ENCODE measurements at regions not wholly inside any gene's neighbourhood (a gene's known extent, or its start where the extent isn't known, plus 50 kb on each side); places are given as distances from the start of the nearest gene placed in this dataset.

GRCh38 chr1:232278925-232279324, 351.0 kb downstream of the SIPA1L2 start:
- DNase-seq (ENCODE audit: low spot score) = no peak

GRCh38 chr1:232276651-232277050, 353.3 kb downstream of the SIPA1L2 start:
- DNase-seq (ENCODE audit: low spot score) = no peak

GRCh38 chr1:232274999-232275710, 354.8 kb downstream of the SIPA1L2 start:
- DNase-seq (ENCODE audit: low spot score) = no peak

- no peak for DNase-seq (ENCODE audit: low spot score)
Measured at GRCh38 chr1:232274236-232274855, 355.6 kb downstream of the SIPA1L2 start.

DNA sequence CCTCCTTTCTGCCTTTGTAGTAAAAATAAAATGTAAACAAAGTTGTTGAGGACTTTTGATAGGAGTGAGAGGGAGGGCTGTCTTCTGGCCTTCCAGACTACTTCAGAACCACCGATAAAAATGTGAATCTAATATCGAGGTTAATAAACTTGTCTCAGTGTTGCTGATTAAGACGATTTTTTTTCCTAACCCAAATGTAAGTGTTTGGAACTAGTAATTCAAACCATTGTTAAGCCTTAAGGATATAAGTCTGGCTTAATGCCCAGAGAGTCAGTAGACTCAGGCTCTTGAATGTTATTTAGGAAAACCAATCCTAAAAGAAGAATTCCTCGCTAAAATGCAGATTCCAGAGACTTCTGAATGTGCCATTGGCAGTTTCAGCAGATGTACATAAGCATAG, 356.9 kb downstream of the SIPA1L2 start:
- no peak for DNase-seq (ENCODE audit: low spot score)

DNA sequence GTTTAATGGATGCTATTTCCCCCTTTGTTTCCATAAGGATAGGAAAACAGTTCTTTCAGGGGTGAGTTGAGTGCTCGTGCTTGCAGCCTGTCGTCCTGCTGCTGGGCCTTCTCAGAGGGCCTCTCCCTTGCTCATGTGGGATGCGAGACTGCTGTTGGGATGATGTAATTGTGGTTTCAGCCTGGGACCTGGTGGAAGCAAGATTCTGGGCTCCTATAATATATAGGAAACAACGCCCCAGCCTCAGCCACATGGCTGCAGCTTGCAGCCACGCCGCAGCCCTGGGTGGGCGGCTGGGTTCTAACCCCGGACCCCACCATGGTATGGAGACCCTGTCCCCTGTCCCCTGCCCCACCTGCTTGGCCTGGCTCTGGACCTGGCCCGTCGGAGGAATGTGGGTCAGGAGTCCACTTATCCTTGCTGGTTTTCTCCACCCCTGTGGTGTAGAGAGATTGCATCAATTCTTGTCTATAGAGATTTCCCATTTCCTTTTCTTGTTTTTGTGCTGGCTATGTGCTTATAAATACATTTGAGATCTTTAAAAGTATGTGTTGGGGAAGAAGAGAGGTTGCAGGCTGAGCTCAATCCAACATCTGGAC, 357.8 kb downstream of the SIPA1L2 start:
- no peak for DNase-seq (ENCODE audit: low spot score)

DNA sequence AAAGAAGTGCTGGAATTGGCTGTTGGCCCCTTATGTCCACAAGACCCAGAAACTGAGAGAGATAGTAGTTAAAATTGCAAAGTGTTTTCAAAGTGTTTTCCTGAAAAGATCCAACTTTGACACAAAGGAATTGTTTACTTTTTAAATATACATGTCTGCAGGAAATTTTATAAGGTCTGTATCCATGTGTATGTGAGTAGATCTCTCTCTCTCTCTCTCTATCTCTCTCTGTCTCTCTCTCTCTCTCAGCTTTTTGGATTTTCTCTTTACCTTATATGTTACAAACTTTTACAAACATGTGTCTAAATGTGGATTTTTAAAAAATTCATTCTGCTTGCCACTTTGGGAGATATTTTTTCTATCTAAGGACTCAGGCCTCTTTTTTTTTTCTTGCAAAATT, 358.6 kb downstream of the SIPA1L2 start:
- no peak for DNase-seq (ENCODE audit: low spot score)

- DNase-seq (ENCODE audit: low spot score) = no peak
Measured at GRCh38 chr1:232269988-232270387, 359.9 kb downstream of the SIPA1L2 start.

- no peak for DNase-seq (ENCODE audit: low spot score)
Measured at GRCh38 chr1:232267837-232268598, 361.9 kb downstream of the SIPA1L2 start.

DNA sequence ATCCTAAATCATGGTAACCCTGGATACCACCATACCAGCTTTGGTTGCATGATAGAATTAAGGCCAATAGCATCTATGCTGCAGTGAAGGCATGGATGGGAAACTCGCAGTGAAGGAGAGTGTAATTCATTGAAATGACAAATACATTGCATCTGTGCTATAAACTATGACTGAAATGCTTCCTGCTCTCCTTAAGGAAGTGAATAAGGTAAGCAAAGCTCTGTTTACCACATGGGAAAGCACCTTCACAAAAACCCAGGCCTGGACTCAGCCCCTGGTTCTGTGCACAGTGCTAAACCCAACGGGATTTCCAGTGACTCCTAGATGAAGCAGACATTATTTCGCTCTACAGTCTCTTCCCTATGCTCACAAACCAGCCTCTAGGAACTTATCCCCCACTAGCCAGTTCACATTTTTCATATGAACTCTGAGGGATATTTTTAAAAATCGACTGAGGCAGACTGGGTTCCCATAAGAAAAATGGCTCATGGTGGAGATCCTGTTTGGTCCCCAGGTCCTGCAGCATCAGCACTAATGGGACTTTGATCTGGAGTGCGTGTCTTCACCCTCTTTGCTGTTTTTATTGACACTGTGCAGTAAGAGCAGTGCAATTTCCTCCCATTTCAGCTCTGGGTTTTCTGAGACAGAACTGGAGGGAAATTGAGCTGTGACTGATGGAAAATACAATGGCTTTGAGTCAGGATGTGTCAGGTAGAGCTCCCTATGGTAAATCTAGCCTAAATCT, 362.7 kb downstream of the SIPA1L2 start:
- DNase-seq (ENCODE audit: low spot score) = no peak

DNA sequence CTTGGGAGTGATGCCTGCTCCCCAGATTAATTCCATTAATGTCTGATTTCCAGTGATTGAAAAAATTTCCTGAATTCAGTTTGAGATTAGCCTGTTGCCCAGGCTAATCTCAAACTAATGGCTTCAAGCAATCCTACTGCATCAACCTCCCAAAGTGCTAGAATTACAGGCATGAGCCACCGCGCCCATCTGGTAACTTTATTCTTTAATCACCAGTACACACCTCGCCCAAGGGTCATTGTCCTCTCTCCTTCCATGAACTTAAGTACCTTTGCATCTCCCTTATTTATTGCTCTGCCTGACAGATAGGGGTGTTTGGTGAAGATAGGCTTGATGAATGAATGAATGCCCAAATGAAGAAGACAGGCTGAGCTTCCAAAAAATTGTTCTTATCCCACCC, 366.5 kb downstream of the SIPA1L2 start:
- DNase-seq (ENCODE audit: low spot score) = no peak

DNA sequence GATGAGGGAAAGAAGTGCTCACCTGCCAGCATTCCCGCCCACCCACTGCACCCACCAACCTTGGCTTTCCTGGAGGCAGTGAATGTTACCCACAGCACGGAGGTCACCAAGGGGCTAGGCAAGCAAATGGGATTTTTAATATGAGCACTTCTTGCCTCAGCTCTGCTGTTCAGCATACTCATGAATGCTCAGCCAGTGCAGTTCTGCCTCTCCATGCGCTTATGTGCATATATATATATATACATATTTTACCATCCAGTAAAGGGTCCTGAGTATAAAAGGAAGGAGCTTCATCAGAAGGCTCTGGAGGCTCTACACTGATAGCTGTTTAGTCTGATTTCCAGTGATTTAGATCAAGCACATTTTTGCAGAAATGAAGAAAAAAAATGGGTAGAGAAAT, 366.9 kb downstream of the SIPA1L2 start:
- DNase-seq (ENCODE audit: low spot score) = no peak

DNA sequence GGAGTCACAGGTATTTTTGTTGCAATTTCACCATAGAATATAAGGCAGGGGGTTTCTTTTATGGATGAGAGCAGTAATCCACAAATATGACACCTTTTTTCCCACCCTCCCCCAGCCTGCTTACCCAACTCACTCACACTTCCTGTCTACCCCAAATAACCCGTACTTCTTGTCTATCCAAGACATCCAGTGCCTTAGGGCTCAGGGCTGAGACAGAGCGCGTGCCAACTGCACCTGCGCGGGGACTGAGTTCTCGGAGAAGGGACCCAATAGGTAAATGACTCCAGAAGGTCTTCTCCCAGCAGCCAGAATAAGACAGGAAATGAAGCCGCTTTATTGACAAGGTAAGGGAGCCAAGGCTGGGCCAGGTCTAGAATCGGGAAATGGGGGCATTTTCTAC, 369.1 kb downstream of the SIPA1L2 start:
- no peak for DNase-seq (ENCODE audit: low spot score)

GRCh38 chr1:232260045-232260444, 369.9 kb downstream of the SIPA1L2 start:
- DNase-seq (ENCODE audit: low spot score) = no peak

DNA sequence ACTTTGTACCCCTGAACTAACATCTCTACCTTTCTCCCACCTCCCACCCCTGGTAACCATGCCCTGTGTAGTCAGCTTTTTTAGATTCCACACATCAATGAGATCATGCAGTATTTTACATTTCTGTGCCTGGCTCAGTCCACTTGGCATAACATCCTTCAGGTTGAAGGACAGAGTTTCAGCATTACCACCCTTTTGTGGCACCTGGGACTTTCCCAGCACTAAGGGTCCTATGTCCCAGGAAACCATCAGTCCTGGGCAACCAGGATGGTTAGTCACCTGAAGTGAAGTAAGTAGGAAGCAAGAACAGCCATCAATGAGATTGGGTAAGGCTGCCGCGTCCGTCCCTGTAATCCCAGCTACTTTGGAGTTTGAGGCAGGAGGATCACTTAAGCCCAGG, 370.6 kb downstream of the SIPA1L2 start:
- no peak for DNase-seq (ENCODE audit: low spot score)

DNA sequence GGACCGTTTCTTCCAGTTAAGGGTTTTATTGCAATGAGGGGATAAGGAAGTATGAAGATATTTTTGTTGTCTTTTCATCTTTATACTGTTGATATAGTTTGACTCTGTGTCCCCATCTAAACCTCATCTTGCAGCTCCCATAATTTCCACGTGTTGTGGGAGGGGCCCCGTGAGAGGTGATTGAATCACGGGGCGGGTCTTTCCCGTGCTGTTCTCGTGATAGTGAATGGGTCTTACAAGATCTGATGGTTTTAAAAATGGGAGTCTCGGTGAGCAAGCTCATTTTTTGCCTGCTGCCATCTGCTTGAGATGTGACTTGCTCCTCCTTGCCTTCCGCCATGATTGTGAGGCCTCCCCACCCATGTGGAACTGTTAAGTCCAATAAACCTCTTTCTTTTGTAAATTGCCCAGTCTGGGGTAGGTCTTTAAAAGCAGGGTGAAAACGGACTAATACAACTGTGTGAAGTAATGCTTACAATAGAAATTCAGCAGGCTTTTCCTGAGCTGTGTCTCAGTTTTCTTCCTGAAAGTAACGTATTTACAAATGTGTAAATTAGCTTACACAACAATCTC, 377.3 kb downstream of the SIPA1L2 start:
- no peak for DNase-seq (ENCODE audit: low spot score)

GRCh38 chr1:232250838-232251237, 379.1 kb downstream of the SIPA1L2 start:
- DNase-seq (ENCODE audit: low spot score) = no peak

GRCh38 chr1:232249861-232250777, 379.8 kb downstream of the SIPA1L2 start:
- no peak for DNase-seq (ENCODE audit: low spot score)

DNA sequence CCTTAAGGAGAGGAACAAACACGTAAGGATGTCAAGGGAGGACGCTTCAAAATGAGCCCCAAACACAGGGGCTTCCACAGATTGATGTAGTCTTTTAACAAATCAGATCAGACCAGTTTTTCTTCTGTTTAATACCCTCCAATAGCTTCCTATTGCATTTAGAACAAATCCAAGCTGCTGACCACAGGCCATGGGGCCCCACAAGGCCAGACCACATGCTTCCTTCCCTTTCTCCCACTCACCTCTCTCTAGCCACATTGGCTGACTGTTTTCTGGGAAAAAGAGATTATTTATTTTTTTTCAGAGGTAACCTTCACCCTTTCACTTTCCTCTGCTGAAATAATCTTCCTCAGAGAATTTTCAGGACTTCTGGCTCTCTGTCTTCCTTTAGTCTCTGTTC, 380.6 kb downstream of the SIPA1L2 start:
- DNase-seq (ENCODE audit: low spot score) = no peak

GRCh38 chr1:232248276-232248820, 381.6 kb downstream of the SIPA1L2 start:
- no peak for DNase-seq (ENCODE audit: low spot score)

Data from GM03348 (cell line).